IMR-90 (cell line): ENCODE measurements at regions not wholly inside any gene's neighbourhood (a gene's known extent, or its start where the extent isn't known, plus 50 kb on each side); places are given as distances from the start of the nearest gene placed in this dataset.

ENCODE experiments used
- ATAC-seq: fragments of 200-7000 bp; cut with Tn5 transposase; 2 replicates; pipeline ENCODE4 v1.9.1; 2020; ENCODE audit warnings: low read depth, mild to moderate bottlenecking, moderate library complexity
- BruUV-seq: library from RNA; stranded (reverse); fragments of 400-500 nt; replicated peaks from 2 replicates; lab custom pipeline; 2021; lab: Mats Ljungman, UMichigan
- CTCF ChIA-PET: fragments of 300-600 bp; formaldehyde crosslinking; extraction: SDS; loops from one replicate; lab custom pipeline; 2021; ENCODE audit warnings: antibody characterized with exemption; lab: Yijun Ruan, JAX
- POLR2A ChIA-PET: fragments of 300-600 bp; sonication (Branson Sonifier 250); formaldehyde crosslinking; loops from one replicate; lab custom pipeline; 2022; ENCODE audit warnings: antibody characterized with exemption; ENCODE audit not compliant: unreplicated experiment; lab: Charles Lee
- DNase-seq: peaks from one replicate; pipeline ENCODE4 v3.0.0; 2013
- H2AFZ ChIP-seq: replicated peaks from 2 replicates; pipeline ENCODE3; 2013; ENCODE audit warnings: low read length, mild to moderate bottlenecking; ENCODE audit not compliant: poor library complexity
- H2AK5ac ChIP-seq: 2 replicates; pipeline ENCODE4 v1.6.1; 2013; ENCODE audit warnings: low read depth, low read length, inconsistent platforms
- H2AK9ac ChIP-seq: replicated peaks from 2 replicates; pipeline ENCODE3; 2013; ENCODE audit warnings: mild to moderate bottlenecking, low read depth, low read length, moderate library complexity; ENCODE audit not compliant: poor library complexity
- H2BK120ac ChIP-seq: 2 replicates; pipeline ENCODE4 v1.6.1; 2013; ENCODE audit warnings: low read depth, low read length, inconsistent platforms
- H2BK15ac ChIP-seq: 3 replicates; pipeline ENCODE4 v1.6.1; 2013; ENCODE audit warnings: low read depth, low read length, inconsistent platforms
- H2BK20ac ChIP-seq: 2 replicates; pipeline ENCODE4 v1.6.1; 2013; ENCODE audit warnings: low read depth, mild to moderate bottlenecking, inconsistent platforms, low read length, moderate library complexity
- H2BK5ac ChIP-seq: 2 replicates; pipeline ENCODE4 v1.6.1; 2013; ENCODE audit warnings: mild to moderate bottlenecking, low read depth, low read length, inconsistent platforms; ENCODE audit not compliant: poor library complexity, severe bottlenecking
- H3K14ac ChIP-seq: replicated peaks from 2 replicates; pipeline ENCODE4 v1.6.1; 2013; ENCODE audit warnings: low read depth, low read length, inconsistent platforms
- H3K18ac ChIP-seq: 2 replicates; pipeline ENCODE4 v1.6.1; 2013; ENCODE audit warnings: low read depth, low read length, control low read depth
- H3K23ac ChIP-seq: 2 replicates; pipeline ENCODE4 v1.6.1; 2013; ENCODE audit warnings: low read depth, low read length, inconsistent platforms
- H3K27ac ChIP-seq: 2 replicates; pipeline ENCODE4 v1.5.1; 2013; ENCODE audit warnings: mild to moderate bottlenecking, control low read depth, low read length; ENCODE audit not compliant: insufficient read depth
- H3K27me3 ChIP-seq: 2 replicates; pipeline ENCODE4 v1.6.1; 2013; ENCODE audit warnings: low read length; ENCODE audit not compliant: control insufficient read depth, insufficient read depth
- H3K36me3 ChIP-seq: 2 replicates; pipeline ENCODE4 v1.6.1; 2013; ENCODE audit warnings: low read length, mixed read lengths; ENCODE audit not compliant: control insufficient read depth, insufficient read depth
- H3K4ac ChIP-seq: 2 replicates; pipeline ENCODE4 v1.6.1; 2013; ENCODE audit warnings: low read depth, low read length, inconsistent platforms
- H3K4me1 ChIP-seq: 2 replicates; pipeline ENCODE4 v1.6.1; 2013; ENCODE audit warnings: low read length, mixed read lengths; ENCODE audit not compliant: control insufficient read depth, insufficient read depth
- H3K4me2 ChIP-seq: 2 replicates; pipeline ENCODE4 v1.6.1; 2013; ENCODE audit warnings: low read depth, mild to moderate bottlenecking, control low read depth, low read length, moderate library complexity
- H3K4me3 ChIP-seq: 2 replicates; pipeline ENCODE4 v1.5.1; 2013; ENCODE audit warnings: low read depth, mild to moderate bottlenecking, control low read depth, low read length, moderate library complexity; ENCODE audit not compliant: insufficient read depth
- H3K56ac ChIP-seq: 2 replicates; pipeline ENCODE4 v1.6.1; 2013; ENCODE audit warnings: low read length, inconsistent platforms; ENCODE audit not compliant: insufficient read depth; ENCODE audit errors: extremely low read depth
- H3K79me1 ChIP-seq, 2 experiments: 2 replicates each; pipeline ENCODE4 v1.6.1; 2013; ENCODE audit warnings: low read length in 2 of 2, inconsistent platforms in 1 of 2, low read depth in 1 of 2
- H3K9ac ChIP-seq: 2 replicates; pipeline ENCODE4 v1.6.1; 2013; ENCODE audit warnings: low read depth, low read length, control low read depth
- H3K9me1 ChIP-seq: 2 replicates; pipeline ENCODE4 v1.6.1; 2013; ENCODE audit warnings: low read length, inconsistent platforms; ENCODE audit not compliant: insufficient read depth
- H3K9me3 ChIP-seq: 2 replicates; pipeline ENCODE4 v1.6.1; 2013; ENCODE audit warnings: low read length; ENCODE audit not compliant: control insufficient read depth, insufficient read depth
- H4K20me1 ChIP-seq: 2 replicates; pipeline ENCODE4 v1.6.1; 2013; ENCODE audit warnings: low read length, inconsistent platforms; ENCODE audit not compliant: insufficient read depth
- H4K5ac ChIP-seq: 2 replicates; pipeline ENCODE4 v1.6.1; 2013; ENCODE audit warnings: mild to moderate bottlenecking, low read depth, low read length, control low read depth
- H4K8ac ChIP-seq, 2 experiments: 2 replicates each; pipeline ENCODE4 v1.6.1; 2013; ENCODE audit warnings: low read depth in 2 of 2, low read length in 2 of 2, control low read depth in 1 of 2, inconsistent platforms in 1 of 2
- H4K91ac ChIP-seq: 2 replicates; pipeline ENCODE4 v1.6.1; 2013; ENCODE audit warnings: low read depth, low read length, inconsistent platforms; ENCODE audit not compliant: insufficient read depth
- CEBPB ChIP-seq: IDR thresholded peaks from 2 replicates; pipeline ENCODE4 v1.6.1; 2012; ENCODE audit warnings: low read depth, low read length, improper control_type of control experiment
- CHD1 ChIP-seq: IDR thresholded peaks from 2 replicates; pipeline ENCODE4 v1.6.1; 2012; ENCODE audit warnings: low read depth, low read length, improper control_type of control experiment
- FOS ChIP-seq: fragments of 150-350 bp; IDR thresholded peaks from 2 replicates; pipeline ENCODE4 v1.6.1; 2016; ENCODE audit warnings: low read depth, low read length
- MAFK ChIP-seq: IDR thresholded peaks from 2 replicates; pipeline ENCODE4 v1.6.1; 2012; ENCODE audit warnings: low read depth, low read length, improper control_type of control experiment
- MAZ ChIP-seq: IDR thresholded peaks from 2 replicates; pipeline ENCODE4 v1.6.1; 2012; ENCODE audit warnings: low read depth, mild to moderate bottlenecking, low read length, improper control_type of control experiment, moderate library complexity, borderline replicate concordance
- MXI1 ChIP-seq: IDR thresholded peaks from 2 replicates; pipeline ENCODE4 v1.6.1; 2012; ENCODE audit warnings: low read depth, mild to moderate bottlenecking, low read length, moderate library complexity, borderline replicate concordance
- POLR2A ChIP-seq: IDR thresholded peaks from 2 replicates; pipeline ENCODE4 v1.6.1; 2012; ENCODE audit warnings: mild to moderate bottlenecking, low read depth, low read length
- RAD21 ChIP-seq: IDR thresholded peaks from 2 replicates; pipeline ENCODE4 v1.6.1; 2012; ENCODE audit warnings: low read length, improper control_type of control experiment
- RCOR1 ChIP-seq: IDR thresholded peaks from 2 replicates; pipeline ENCODE4 v1.6.1; 2012; ENCODE audit warnings: mild to moderate bottlenecking, low read length, improper control_type of control experiment; ENCODE audit not compliant: insufficient replicate concordance
- RFX5 ChIP-seq: IDR thresholded peaks from 2 replicates; pipeline ENCODE4 v1.8.0; 2012; ENCODE audit warnings: low read depth, mild to moderate bottlenecking, low read length, moderate library complexity
- SMC3 ChIP-seq: fragments of 150-350 bp; IDR thresholded peaks from 2 replicates; pipeline ENCODE4 v1.6.1; 2016; ENCODE audit warnings: low read depth, mild to moderate bottlenecking, antibody characterized with exemption, low read length, moderate library complexity
- USF2 ChIP-seq: fragments of 150-350 bp; IDR thresholded peaks from 2 replicates; pipeline ENCODE4 v1.6.1; 2017; ENCODE audit warnings: mild to moderate bottlenecking, antibody characterized with exemption, low read length, low read depth
- WGBS, 2 experiments: methylation state at CpG; one replicate each; pipeline versions ENCODE4 v1.1.5 to v1.1.7; 2013; ENCODE audit warnings: missing lambda C conversion rate in 2 of 2; ENCODE audit not compliant: insufficient read length in 1 of 2; ENCODE audit errors: extremely low coverage in 2 of 2; 5-methylcytosine and 5-hydroxymethylcytosine counted together
- dilution Hi-C: fragments of 300-500 bp; cut with HindIII; formaldehyde crosslinking; loops from one replicate; pipeline ENCODE4 v1.14.3; 2018; ENCODE audit warnings: low sequenced_read_pairs; ENCODE audit not compliant: unreplicated experiment
- in situ Hi-C: fragments of 300-500 bp; cut with MboI; formaldehyde crosslinking; loops from 3 replicates; pipeline ENCODE4 v1.14.3; 2019; ENCODE audit warnings: low sequenced_read_pairs, inconsistent platforms, mixed read lengths
- intact Hi-C: fragments of 100-400 bp; cut with micrococcal nuclease; formaldehyde crosslinking; loops from 2 replicates; pipeline ENCODE4 v1.10.0; 2022
- TF ChIP-seq, protein P1 (sequence below): fragments of 150-350 bp; IDR thresholded peaks from 2 replicates; pipeline ENCODE4 v1.6.1; 2016; ENCODE audit warnings: low read depth, mild to moderate bottlenecking, low read length, moderate library complexity, borderline replicate concordance
- TF ChIP-seq, protein P2 (sequence below): conservative IDR thresholded peaks from 2 replicates; pipeline ENCODE4 v1.5.1; 2012; ENCODE audit warnings: mild to moderate bottlenecking, low read depth, low read length, improper control_type of control experiment

- intact Hi-C loops: no loop called here
- H2AK9ac ChIP-seq: no peak overlapping the region
- H4K5ac ChIP-seq: no peak overlapping the region
- no peak overlapping the region for H3K23ac ChIP-seq
- no peak overlapping the region for H2AK5ac ChIP-seq
- H4K91ac ChIP-seq: no peak overlapping the region
- H3K18ac ChIP-seq: no peak overlapping the region
- no peak overlapping the region for H3K14ac ChIP-seq
- H2BK15ac ChIP-seq: no peak overlapping the region
- ATAC-seq: no peak
- no peak overlapping the region for H3K27ac ChIP-seq
- no peak overlapping the region for H2BK20ac ChIP-seq
- POLR2A ChIA-PET: no interaction called here
- dilution Hi-C loops: no loop called here
- no peak overlapping the region for H3K4me3 ChIP-seq
- H2BK120ac ChIP-seq: no peak overlapping the region
- no peak overlapping the region for H3K4ac ChIP-seq
- in situ Hi-C loops: no loop called here
- no peak overlapping the region for H3K4me2 ChIP-seq
- no peaks in the 10 kb centered on the region for H3K79me1 ChIP-seq
- BruUV-seq: no TSS peak
- H3K36me3 ChIP-seq: no peaks in the 10 kb centered on the region
- no peak overlapping the region for H3K56ac ChIP-seq
- H3K27me3 ChIP-seq: no peaks in the 10 kb centered on the region
- TF ChIP-seq CEBPB (no peak), MAFK (no peak), MXI1 (no peak), CHD1 (no peak), RFX5 (no peak), USF2 (no peak), RAD21 (no peak), FOS (no peak), POLR2A (no peak), MAZ (no peak), SMC3 (no peak), RCOR1 (no peak)
- TF ChIP-seq, protein P1, sequence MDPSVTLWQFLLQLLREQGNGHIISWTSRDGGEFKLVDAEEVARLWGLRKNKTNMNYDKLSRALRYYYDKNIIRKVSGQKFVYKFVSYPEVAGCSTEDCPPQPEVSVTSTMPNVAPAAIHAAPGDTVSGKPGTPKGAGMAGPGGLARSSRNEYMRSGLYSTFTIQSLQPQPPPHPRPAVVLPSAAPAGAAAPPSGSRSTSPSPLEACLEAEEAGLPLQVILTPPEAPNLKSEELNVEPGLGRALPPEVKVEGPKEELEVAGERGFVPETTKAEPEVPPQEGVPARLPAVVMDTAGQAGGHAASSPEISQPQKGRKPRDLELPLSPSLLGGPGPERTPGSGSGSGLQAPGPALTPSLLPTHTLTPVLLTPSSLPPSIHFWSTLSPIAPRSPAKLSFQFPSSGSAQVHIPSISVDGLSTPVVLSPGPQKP: no peak
- TF ChIP-seq, protein P2, sequence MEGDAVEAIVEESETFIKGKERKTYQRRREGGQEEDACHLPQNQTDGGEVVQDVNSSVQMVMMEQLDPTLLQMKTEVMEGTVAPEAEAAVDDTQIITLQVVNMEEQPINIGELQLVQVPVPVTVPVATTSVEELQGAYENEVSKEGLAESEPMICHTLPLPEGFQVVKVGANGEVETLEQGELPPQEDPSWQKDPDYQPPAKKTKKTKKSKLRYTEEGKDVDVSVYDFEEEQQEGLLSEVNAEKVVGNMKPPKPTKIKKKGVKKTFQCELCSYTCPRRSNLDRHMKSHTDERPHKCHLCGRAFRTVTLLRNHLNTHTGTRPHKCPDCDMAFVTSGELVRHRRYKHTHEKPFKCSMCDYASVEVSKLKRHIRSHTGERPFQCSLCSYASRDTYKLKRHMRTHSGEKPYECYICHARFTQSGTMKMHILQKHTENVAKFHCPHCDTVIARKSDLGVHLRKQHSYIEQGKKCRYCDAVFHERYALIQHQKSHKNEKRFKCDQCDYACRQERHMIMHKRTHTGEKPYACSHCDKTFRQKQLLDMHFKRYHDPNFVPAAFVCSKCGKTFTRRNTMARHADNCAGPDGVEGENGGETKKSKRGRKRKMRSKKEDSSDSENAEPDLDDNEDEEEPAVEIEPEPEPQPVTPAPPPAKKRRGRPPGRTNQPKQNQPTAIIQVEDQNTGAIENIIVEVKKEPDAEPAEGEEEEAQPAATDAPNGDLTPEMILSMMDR: no peak
- no CpG with 5 or more reads among the region's 2 CpGs for WGBS, 2 experiments
- H3K4me1 ChIP-seq: no peaks in the 10 kb centered on the region
- CTCF ChIA-PET: no interaction called here
- H3K9me1 ChIP-seq: no peaks in the 10 kb centered on the region
- no peaks in the 10 kb centered on the region for H3K9me3 ChIP-seq
- no peak overlapping the region for H2BK5ac ChIP-seq
- no peak for DNase-seq
- no peak overlapping the region for H2AFZ ChIP-seq
- H4K20me1 ChIP-seq: no peaks in the 10 kb centered on the region
- H3K9ac ChIP-seq: no peak overlapping the region
- no peak overlapping the region for H4K8ac ChIP-seq
Measured at GRCh38 chr4:106707776-106708463, 328.2 kb downstream of the DKK2 start.
